ENCODE measurements at regions not wholly inside any gene's neighbourhood (a gene's known extent, or its start where the extent isn't known, plus 50 kb on each side); places are given as distances from the start of the nearest gene placed in this dataset.

DNA sequence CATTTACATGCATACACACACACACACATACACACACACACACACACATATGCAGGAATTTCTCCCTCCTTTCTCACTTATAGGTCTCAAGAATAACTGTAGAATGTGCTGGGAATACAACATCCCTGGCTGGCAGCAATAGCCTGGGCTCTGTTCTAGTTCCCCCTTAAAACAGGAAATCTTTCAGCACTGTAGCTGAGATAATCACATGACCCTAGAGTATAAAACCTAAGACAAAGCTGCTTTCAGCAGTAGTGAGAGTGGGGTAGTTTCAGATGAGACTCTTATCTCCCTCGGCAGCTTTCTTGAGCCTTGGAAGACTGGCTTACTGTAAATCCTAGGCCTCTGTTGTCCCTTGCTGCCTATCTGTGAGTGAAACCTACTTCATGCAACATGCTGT lies 137.4 kb upstream of the AKR1E2 start:
- Mint-ChIP-seq H3K27me3 (ENCODE audit: low read depth) (no peaks in the 10 kb centered on the region), H3K27ac (no peak overlapping the region), H3K9me3 (0 out of 2 replicates have a peak, but pooled peaks cover 4% of the 10 kb centered on the region), H3K4me1 (no peaks in the 10 kb centered on the region), H3K4me3 (no peak overlapping the region), H3K36me3 (no peaks in the 10 kb centered on the region)
- CTCF ChIA-PET: no interaction called here
- no peak for ATAC-seq
- POLR2A ChIA-PET: no interaction called here
- TF ChIP-seq ZNF317 (CRISPR knock-in tag; IDR thresholded peaks at IDR 0.05; ENCODE audit: borderline replicate concordance, low read depth) (no peak), ZNF423 (CRISPR knock-in tag; IDR thresholded peaks at IDR 0.05) (no peak), NFE2L1 (CRISPR knock-in tag; IDR thresholded peaks at IDR 0.05) (no peak)
- TF ChIP-seq, protein P1, sequence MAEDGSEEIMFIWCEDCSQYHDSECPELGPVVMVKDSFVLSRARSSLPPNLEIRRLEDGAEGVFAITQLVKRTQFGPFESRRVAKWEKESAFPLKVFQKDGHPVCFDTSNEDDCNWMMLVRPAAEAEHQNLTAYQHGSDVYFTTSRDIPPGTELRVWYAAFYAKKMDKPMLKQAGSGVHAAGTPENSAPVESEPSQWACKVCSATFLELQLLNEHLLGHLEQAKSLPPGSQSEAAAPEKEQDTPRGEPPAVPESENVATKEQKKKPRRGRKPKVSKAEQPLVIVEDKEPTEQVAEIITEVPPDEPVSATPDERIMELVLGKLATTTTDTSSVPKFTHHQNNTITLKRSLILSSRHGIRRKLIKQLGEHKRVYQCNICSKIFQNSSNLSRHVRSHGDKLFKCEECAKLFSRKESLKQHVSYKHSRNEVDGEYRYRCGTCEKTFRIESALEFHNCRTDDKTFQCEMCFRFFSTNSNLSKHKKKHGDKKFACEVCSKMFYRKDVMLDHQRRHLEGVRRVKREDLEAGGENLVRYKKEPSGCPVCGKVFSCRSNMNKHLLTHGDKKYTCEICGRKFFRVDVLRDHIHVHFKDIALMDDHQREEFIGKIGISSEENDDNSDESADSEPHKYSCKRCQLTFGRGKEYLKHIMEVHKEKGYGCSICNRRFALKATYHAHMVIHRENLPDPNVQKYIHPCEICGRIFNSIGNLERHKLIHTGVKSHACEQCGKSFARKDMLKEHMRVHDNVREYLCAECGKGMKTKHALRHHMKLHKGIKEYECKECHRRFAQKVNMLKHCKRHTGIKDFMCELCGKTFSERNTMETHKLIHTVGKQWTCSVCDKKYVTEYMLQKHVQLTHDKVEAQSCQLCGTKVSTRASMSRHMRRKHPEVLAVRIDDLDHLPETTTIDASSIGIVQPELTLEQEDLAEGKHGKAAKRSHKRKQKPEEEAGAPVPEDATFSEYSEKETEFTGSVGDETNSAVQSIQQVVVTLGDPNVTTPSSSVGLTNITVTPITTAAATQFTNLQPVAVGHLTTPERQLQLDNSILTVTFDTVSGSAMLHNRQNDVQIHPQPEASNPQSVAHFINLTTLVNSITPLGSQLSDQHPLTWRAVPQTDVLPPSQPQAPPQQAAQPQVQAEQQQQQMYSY (CRISPR knock-in tag; IDR thresholded peaks at IDR 0.05): no peak
- DNase-seq (ENCODE audit: low spot score): no peak

DNA sequence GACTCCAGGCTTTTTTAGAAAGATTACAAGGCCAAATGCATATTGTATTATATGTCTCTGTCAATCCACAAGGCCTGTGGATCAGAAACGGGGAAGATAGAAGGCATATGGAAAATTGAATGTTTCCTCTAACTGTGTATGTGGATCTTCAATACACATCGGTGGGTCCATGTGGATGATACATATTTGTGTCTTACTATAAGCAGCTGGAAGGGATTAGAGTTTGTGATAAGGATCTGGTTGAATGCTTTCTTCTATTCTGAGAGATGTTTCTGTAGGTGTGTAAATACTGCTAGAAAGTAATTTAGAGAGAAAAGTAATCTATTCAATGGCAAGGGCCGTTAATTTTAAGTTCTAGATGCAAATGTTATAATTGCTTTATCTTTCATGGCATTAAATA lies 137.8 kb upstream of the AKR1E2 start:
- POLR2A ChIA-PET: no interaction called here
- H3K36me3 Mint-ChIP-seq: no peaks in the 10 kb centered on the region

DNA sequence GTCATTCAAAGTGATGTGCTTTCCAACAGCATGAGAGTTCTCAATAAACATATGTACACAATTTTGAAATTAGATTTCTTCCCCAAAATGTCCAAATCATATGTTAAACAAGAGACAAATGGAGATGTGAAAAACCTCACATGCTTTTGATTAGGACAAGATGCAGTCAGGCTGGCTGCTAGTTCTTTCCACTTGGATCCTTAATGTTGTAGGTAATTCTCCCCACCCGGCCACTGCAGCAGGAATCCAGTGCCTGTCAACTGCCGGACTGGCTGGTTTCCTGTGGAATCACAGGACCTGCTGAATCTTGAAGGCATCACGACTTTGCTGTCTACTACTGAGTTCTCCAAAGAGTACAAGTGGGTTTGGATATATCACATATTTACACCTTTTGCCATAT lies 138.6 kb upstream of the AKR1E2 start:
- ATAC-seq (no peak), DNase-seq (ENCODE audit: low spot score) (no peak)
- no peak for TF ChIP-seq FOXK1 (CRISPR knock-in tag; IDR thresholded peaks at IDR 0.05)
- TF ChIP-seq FOXJ3 (CRISPR knock-in tag; IDR thresholded peaks at IDR 0.05; ENCODE audit: borderline replicate concordance): no peak
- ChIA-PET POLR2A (no interaction called here), CTCF (no interaction called here)
- H3K27ac Mint-ChIP-seq: no peak overlapping the region
- no peak overlapping the region for H3K4me3 Mint-ChIP-seq
- no peaks in the 10 kb centered on the region for H3K36me3 Mint-ChIP-seq
- no peaks in the 10 kb centered on the region for H3K27me3 Mint-ChIP-seq (ENCODE audit: low read depth)
- H3K4me1 Mint-ChIP-seq: no peaks in the 10 kb centered on the region
- no peaks in the 10 kb centered on the region for H3K9me3 Mint-ChIP-seq

More for the DNA sequence above, 137.8 kb upstream of the AKR1E2 start:
- Mint-ChIP-seq H3K27ac (no peak overlapping the region), H3K9me3 (no peaks in the 10 kb centered on the region), H3K4me3 (no peak overlapping the region), H3K4me1 (no peaks in the 10 kb centered on the region), H3K27me3 (ENCODE audit: low read depth) (no peaks in the 10 kb centered on the region)
- ATAC-seq (no peak), DNase-seq (ENCODE audit: low spot score) (no peak)
- CTCF ChIA-PET: no interaction called here
- TF ChIP-seq MYBL2 (CRISPR knock-in tag; IDR thresholded peaks at IDR 0.05): no peak
- TF ChIP-seq, protein P2, sequence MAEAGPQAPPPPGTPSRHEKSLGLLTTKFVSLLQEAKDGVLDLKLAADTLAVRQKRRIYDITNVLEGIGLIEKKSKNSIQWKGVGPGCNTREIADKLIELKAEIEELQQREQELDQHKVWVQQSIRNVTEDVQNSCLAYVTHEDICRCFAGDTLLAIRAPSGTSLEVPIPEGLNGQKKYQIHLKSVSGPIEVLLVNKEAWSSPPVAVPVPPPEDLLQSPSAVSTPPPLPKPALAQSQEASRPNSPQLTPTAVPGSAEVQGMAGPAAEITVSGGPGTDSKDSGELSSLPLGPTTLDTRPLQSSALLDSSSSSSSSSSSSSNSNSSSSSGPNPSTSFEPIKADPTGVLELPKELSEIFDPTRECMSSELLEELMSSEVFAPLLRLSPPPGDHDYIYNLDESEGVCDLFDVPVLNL (CRISPR knock-in tag; IDR thresholded peaks at IDR 0.05; ENCODE audit: borderline replicate concordance, low read depth): no peak
- TF ChIP-seq, protein P3, sequence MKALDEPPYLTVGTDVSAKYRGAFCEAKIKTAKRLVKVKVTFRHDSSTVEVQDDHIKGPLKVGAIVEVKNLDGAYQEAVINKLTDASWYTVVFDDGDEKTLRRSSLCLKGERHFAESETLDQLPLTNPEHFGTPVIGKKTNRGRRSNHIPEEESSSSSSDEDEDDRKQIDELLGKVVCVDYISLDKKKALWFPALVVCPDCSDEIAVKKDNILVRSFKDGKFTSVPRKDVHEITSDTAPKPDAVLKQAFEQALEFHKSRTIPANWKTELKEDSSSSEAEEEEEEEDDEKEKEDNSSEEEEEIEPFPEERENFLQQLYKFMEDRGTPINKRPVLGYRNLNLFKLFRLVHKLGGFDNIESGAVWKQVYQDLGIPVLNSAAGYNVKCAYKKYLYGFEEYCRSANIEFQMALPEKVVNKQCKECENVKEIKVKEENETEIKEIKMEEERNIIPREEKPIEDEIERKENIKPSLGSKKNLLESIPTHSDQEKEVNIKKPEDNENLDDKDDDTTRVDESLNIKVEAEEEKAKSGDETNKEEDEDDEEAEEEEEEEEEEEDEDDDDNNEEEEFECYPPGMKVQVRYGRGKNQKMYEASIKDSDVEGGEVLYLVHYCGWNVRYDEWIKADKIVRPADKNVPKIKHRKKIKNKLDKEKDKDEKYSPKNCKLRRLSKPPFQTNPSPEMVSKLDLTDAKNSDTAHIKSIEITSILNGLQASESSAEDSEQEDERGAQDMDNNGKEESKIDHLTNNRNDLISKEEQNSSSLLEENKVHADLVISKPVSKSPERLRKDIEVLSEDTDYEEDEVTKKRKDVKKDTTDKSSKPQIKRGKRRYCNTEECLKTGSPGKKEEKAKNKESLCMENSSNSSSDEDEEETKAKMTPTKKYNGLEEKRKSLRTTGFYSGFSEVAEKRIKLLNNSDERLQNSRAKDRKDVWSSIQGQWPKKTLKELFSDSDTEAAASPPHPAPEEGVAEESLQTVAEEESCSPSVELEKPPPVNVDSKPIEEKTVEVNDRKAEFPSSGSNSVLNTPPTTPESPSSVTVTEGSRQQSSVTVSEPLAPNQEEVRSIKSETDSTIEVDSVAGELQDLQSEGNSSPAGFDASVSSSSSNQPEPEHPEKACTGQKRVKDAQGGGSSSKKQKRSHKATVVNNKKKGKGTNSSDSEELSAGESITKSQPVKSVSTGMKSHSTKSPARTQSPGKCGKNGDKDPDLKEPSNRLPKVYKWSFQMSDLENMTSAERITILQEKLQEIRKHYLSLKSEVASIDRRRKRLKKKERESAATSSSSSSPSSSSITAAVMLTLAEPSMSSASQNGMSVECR (CRISPR knock-in tag; IDR thresholded peaks at IDR 0.05; ENCODE audit: borderline replicate concordance): no peak
- TF ChIP-seq, protein P4, sequence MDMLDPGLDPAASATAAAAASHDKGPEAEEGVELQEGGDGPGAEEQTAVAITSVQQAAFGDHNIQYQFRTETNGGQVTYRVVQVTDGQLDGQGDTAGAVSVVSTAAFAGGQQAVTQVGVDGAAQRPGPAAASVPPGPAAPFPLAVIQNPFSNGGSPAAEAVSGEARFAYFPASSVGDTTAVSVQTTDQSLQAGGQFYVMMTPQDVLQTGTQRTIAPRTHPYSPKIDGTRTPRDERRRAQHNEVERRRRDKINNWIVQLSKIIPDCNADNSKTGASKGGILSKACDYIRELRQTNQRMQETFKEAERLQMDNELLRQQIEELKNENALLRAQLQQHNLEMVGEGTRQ (CRISPR knock-in tag; IDR thresholded peaks at IDR 0.05): no peak
